Putamen (tissue), 1 donor: ENCODE measurements at regions not wholly inside any gene's neighbourhood (a gene's known extent, or its start where the extent isn't known, plus 50 kb on each side); places are given as distances from the start of the nearest gene placed in this dataset.

Experiments
- DNase-seq: peaks from one replicate; pipeline ENCODE4 v3.0.0-alpha.2; 2016; ENCODE audit warnings: low spot score

GRCh38 chr11:71201936-71202597 is 50.3 kb downstream of the SHANK2 start:
- DNase-seq: no peak

DNA sequence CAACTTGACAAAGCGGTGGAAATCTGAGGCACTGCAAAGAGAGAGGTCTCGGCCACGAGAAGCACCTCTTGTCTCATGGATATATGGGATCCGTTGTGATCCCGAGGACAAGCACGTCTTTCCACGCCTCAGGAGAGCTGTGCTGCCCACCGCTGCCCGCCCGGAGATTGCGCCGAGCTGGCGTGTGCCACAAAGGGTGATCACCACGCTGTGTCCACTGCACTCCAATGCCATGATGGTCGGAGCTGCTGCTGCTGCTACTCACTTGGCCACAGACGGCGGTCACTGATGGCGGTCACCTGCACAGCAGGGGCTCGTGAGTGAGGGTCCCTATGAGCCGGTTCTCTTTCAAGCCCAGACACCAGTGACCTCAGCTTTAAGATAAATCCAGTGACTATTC is 51.1 kb downstream of the SHANK2 start:
- no peak for DNase-seq

- DNase-seq: no peak
Measured at GRCh38 chr11:71200761-71201160, 51.6 kb downstream of the SHANK2 start.

DNA sequence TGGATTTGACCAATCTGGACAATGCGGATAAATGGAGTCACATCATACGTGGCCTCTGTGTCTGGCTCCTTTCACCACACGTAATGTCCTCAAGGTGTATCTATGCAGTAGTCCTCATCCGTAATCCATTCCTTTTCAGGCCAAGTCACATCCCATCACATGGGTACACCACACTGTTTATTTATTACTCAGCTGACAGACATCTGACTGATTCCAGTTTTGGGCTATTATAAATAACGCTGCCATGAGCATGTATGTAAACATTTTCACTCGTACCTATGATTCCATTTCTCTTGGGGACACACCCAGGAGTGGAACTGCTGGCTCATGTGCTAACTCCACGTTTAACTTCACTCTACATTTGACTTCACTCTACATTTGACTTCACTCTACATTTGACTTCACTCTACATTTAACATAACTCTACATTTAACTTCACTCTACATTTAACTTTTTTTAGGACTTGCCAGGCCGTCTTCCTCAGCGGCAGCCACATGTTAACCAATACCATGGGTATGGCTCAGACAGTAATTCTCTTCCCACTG is 52.1 kb downstream of the SHANK2 start:
- DNase-seq: no peak

DNA sequence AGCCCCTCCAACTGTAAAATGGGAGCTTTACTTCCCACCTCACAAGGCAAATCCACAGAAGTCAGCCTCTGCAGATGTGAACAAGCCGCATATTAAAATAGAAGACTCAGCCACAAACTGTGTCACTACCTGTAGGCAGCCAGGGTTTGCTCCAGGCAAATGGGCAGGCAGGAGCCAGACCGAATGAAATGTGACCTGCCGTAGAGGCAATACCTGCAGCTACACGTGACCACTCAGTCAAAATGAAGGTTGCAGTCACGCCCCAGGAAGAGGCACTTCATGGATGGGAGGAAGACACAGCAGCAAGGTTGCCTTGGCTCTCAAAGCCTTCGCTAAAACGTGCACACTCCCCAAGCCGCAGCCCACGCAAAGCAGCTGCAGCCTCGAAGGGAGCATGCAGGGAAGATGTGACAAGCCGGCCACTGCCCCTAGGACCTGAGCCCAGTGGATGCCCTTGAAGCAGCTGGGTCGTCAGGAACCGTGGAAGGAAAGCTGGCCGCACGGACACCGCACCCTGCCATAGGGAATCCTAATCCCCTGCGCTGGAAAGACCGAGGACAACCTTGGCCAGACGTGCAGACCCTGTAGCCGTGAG is 53.1 kb downstream of the SHANK2 start:
- DNase-seq: no peak

GRCh38 chr11:71198823-71199165 is 53.6 kb downstream of the SHANK2 start:
- no peak for DNase-seq

- no peak for DNase-seq
Measured at GRCh38 chr11:71198141-71198822, 54.1 kb downstream of the SHANK2 start.

- DNase-seq: no peak
Measured at GRCh38 chr11:71197096-71197495, 55.3 kb downstream of the SHANK2 start.

DNA sequence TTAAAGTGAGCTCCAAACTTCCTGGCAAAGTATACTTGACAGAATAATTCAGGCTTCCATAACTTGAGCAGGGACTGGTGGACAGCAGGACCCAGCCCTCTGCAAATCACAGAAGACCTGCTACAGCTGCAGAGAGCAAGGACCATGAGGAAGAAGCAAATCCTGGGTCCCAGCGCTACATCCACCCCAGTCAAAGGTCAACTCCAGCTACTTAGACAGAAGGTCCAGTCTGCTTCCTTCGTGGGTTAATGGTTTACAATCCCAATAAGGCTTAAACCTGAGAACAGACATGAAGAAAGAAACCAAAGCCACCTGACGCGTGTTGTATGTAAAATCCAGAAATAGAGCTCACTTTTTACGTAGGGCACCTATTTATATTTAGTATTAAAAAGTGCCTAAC is 57.7 kb downstream of the SHANK2 start:
- no peak for DNase-seq

DNA sequence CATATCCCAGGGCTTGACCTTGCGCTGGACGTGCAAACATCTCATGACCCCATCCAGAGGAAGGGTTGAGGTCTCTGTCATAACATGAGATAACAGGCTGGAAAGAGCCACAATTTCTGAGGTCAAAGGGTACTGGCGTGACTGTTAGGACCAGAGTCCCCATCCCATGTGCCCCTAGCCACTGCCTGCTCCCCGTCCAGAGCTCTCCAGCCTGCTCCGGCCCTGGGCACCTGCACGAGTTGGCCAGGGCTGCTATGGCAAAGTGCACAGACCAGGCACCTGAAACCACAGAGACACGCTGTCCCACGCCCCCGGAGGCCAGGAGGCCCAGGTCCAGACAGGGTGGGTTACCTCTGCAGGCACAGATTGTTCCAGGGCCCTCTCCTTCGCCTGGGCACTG is 58.9 kb downstream of the SHANK2 start:
- DNase-seq: no peak

GRCh38 chr11:71192629-71193028 is 59.7 kb downstream of the SHANK2 start:
- no peak for DNase-seq

DNA sequence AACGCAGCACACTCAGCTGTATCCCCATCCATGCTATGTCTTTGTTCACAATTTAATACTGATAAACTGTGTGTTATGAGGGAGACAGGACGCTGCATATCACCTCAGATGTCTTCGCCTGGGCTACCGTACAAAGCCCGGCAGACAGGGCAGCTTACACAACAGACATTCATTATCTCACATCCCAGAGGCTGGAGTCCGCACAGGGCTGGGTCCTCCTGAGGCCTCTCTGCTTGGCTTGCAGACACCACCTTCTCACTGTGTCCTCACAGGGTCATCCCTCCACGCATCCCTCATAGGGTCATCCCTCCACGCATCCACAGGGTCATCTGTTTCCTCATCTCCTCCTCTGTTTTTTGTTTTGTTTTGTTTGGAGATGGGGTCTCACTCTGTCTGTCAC is 61.2 kb downstream of the SHANK2 start:
- no peak for DNase-seq

DNA sequence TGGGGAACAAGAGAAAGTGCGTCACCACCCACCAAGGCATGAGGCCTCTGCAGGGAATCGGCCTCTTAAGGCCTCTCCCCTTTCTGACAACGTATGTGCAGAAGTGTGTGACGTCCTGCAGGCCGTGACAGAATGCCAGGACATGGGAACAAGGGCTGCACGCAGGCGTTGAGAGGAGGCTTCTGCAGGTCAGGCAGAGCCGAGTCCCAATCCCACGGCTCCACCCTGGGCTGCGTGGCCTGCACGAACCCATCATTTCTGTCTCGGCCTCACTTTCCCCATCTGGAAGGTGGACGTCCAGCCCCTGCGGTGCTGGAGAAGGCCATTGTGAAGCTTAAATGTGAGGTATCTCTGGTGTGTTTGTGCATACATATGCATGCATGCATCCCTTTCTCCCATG is 61.8 kb downstream of the SHANK2 start:
- DNase-seq: no peak

DNA sequence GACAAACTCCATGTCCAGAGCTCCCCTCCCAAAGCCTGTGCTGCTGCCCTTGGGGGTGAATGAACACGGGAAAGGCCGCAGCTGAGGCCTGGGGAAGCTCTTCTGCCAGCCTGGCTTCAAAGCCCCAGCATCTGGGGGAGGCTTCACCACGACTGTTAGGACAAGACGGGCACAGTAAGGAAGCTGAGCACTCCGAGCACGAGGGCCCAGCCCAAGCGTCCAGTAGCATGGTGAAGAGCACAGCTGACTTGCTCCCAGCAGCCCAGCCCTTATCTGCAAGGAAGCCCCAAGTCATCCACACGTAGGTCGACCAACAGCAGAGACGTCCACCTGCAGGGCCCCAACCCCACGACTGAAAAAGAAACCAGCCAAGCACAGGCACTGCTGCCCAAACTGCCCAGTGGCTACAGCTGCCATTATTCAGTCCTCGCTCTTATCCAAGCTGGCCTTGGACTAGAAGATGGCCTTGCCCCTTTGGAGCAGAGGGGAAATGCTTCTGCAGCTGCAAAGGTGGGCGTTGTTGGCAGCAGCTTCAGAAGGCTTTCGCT is 62.5 kb downstream of the SHANK2 start:
- DNase-seq: no peak

GRCh38 chr11:71188886-71189767 is 63.2 kb downstream of the SHANK2 start:
- DNase-seq: no peak

DNA sequence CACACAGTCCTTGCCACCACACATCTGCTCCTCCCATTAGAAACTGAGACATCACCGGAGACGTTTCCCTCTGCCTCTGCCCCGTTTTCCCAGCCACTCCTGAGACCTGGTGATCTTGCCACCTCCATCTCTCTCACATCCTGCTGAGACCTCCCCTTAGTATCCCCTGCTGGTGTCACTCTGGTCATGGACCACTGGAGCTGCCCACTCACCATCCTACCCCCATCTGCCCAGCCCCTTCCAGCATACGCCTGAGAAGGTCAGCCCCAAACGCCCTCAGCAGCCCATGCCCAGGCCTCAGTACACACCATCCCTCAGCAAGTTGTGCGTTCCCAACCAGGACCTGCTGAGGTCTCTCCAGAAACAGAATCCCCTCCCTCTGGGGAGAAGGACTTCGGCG is 64.3 kb downstream of the SHANK2 start:
- DNase-seq: no peak

GRCh38 chr11:71186806-71187205 is 65.6 kb downstream of the SHANK2 start:
- DNase-seq: no peak

GRCh38 chr11:71185411-71185810 is 67.0 kb downstream of the SHANK2 start:
- no peak for DNase-seq

- no peak for DNase-seq
Measured at GRCh38 chr11:71184421-71185210, 67.8 kb downstream of the SHANK2 start.

DNA sequence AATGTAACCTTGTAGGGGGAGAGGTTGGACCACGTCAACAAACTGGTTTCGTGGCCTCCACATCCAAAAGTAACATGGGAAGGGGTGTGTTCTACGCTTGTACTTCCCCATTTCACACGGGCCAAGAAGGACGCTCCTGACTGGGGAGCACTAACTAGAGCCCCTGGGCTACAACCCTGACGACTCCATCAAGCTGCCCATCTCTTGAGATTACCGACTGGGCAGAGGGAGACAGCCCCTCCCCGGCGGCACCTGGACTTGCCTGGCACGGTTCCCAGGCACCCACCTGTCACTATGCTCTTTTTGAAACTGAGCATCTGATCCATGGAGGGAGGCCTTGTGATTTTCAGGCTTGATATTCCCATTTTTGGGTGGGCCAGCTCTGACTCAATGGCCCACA is 68.5 kb downstream of the SHANK2 start:
- no peak for DNase-seq
